Psoas muscle (tissue), 7 donors: ENCODE measurements at regions not wholly inside any gene's neighbourhood (a gene's known extent, or its start where the extent isn't known, plus 50 kb on each side); places are given as distances from the start of the nearest gene placed in this dataset.

Source experiments
- ATAC-seq, 4 donors: fragments of 200-7000 bp; cut with Tn5 transposase; one replicate each; pipeline ENCODE4 v1.9.1; 2020; ENCODE audit warnings: moderate library complexity in 3 of 4, mild to moderate bottlenecking in 2 of 4
- DNase-seq, 2 donors: peaks; one replicate each; pipeline ENCODE4 v3.0.0-alpha.2; 2020
- H3K27ac ChIP-seq: fragments of 200-600 bp; one replicate; pipeline ENCODE4 v1.8.0; 2022
- H3K27me3 ChIP-seq, 3 donors: fragments of 200-600 bp in 1 of 3; one replicate each; pipeline versions ENCODE4 v1.6.1 to v1.8.0; 2013 to 2022; ENCODE audit warnings: low read length in 2 of 3, mild to moderate bottlenecking in 2 of 3, moderate library complexity in 1 of 3; ENCODE audit not compliant: insufficient read depth in 3 of 3
- H3K36me3 ChIP-seq, 2 donors: fragments of 200-600 bp in 1 of 2; one replicate each; pipeline versions ENCODE4 v1.6.1 to v1.8.0; 2013 to 2022; ENCODE audit warnings: low read depth in 1 of 2, mild to moderate bottlenecking in 1 of 2, moderate library complexity in 1 of 2; ENCODE audit not compliant: insufficient read depth in 1 of 2
- H3K4me1 ChIP-seq: fragments of 200-600 bp; one replicate; pipeline ENCODE4 v1.8.0; 2022
- H3K4me3 ChIP-seq: fragments of 200-600 bp; one replicate; pipeline ENCODE4 v1.8.0; 2022; ENCODE audit warnings: mild to moderate bottlenecking
- H3K9me3 ChIP-seq: fragments of 200-600 bp; one replicate; pipeline ENCODE4 v1.8.0; 2022
- CTCF ChIP-seq: fragments of 200-600 bp; IDR thresholded peaks from one replicate; pipeline ENCODE4 v1.8.0; 2022; ENCODE audit warnings: antibody characterized with exemption
- WGBS, 3 donors: extraction: QIAGEN DNeasy Blood & Tissue Kit; methylation state at CpG; one replicate each; pipeline versions ENCODE4 v1.1.6 to v1.1.7; 2013; 5-methylcytosine and 5-hydroxymethylcytosine counted together
- intact Hi-C, 2 donors: fragments of 100-400 bp; cut with DNase I; formaldehyde crosslinking; loops; one replicate each; pipeline versions ENCODE4 v1.11.0 to v1.14.2; 2022
- donor health status: healthy with polysubstance abuse.
- donor health status: DM: no; HTN: no; CAD: no; lungs with moderate emphysema.
- donor health status: Bipolar disorder and iron deficiency.
- donor health status: healthy.
- donor health status: DM: yes; HTN: yes; CAD: no.
- donor health status: DM: no; HTN: no; CAD: no.
- donor health status: DM: yes; HTN: yes; CAD: no.

DNA sequence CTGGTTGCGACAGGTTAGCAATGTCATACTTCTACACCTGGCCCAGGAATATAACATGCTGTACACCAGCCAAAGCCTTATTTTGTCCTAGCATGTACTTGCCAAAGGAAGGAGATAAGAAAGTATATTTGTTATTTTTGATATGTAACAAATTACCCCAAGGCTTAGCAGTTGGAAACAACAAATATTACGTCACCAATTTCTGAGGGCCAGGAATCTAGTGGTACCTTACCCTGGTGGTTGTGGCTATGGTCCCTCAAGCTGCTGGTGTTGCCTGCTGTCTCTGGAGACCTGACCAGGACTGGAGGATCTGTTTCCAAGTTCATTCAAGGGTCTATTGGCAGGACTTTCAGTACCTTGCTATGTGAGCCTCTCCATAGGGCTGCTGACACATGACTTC lies 135.5 kb upstream of the BANK1 start:
- no peak for DNase-seq
- WGBS, 3 donors, result 67 to 97% (median 87%) methylated on average over 2 of the region's 2 CpGs

DNA sequence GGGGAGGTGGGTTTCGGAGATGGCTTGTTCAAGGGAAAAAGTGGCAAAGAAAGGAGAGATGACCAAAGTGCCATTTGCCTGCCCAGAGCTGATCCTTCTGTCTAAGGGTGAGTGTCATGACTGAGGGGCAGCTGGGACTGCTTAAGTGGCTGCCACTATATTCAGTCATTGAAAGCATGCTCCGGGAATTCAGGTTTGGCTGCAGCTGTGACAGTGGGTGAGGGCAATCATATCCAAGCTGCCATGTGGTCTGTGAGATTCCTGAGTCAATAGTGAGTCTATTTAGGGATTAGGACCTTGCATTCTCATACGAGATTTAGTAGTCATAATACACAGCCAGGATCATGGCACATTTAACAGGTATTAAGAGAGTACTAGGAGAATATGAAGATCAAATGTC lies 138.8 kb upstream of the BANK1 start:
- TF ChIP-seq CTCF, result no peak
- Histone ChIP-seq H3K27me3 (no peaks in the 10 kb centered on the region), H3K27ac (peak overlapping the region; percentile 65), H3K36me3 (no peaks in the 10 kb centered on the region), H3K9me3 (no peaks in the 10 kb centered on the region), H3K4me3 (no peak overlapping the region), H3K4me1 (peaks cover 3% of the 10 kb centered on the region)
- DNase-seq (peak; percentile 20 to 65), ATAC-seq (peak; percentile 98 to 99 (median 99))
- intact Hi-C loops, result loop anchor here in 1 of 2 donors (2.0 kb wide), 1 partner anchor 461 kb away; no protein-coding TSS in a partner anchor
- 22 to 51% (median 25%) methylated on average over 3 of the region's 3 CpGs for WGBS, 3 donors

More for the DNA sequence above, 135.5 kb upstream of the BANK1 start:
- Histone ChIP-seq H3K4me3 (no peak overlapping the region), H3K9me3 (no peaks in the 10 kb centered on the region), H3K27me3 (no peaks in the 10 kb centered on the region), H3K36me3 (no peaks in the 10 kb centered on the region), H3K4me1 (peaks cover 3% of the 10 kb centered on the region), H3K27ac (no peak overlapping the region)
- intact Hi-C loops, result no loop called here
- TF ChIP-seq CTCF, result no peak
- no peak for ATAC-seq

GRCh38 chr4:101649790-101650515 lies 140.6 kb upstream of the BANK1 start:
- H3K4me1 ChIP-seq, result peaks cover 3% of the 10 kb centered on the region
- no peaks in the 10 kb centered on the region for H3K36me3 ChIP-seq
- no peaks in the 10 kb centered on the region for H3K9me3 ChIP-seq
- DNase-seq (no peak), ATAC-seq (peak in 1 of 4 donors; percentile 61)
- H3K4me3 ChIP-seq, result no peak overlapping the region
- intact Hi-C loops, result loop anchor here in 1 of 2 donors (2.0 kb wide), 1 partner anchor 459 kb away; no protein-coding TSS in a partner anchor
- TF ChIP-seq CTCF, result no peak
- H3K27ac ChIP-seq, result peak overlapping the region; percentile 19
- no peaks in the 10 kb centered on the region for H3K27me3 ChIP-seq
- WGBS, 3 donors, result 67 to 79% (median 67%) methylated on average over 3 of the region's 3 CpGs

DNA sequence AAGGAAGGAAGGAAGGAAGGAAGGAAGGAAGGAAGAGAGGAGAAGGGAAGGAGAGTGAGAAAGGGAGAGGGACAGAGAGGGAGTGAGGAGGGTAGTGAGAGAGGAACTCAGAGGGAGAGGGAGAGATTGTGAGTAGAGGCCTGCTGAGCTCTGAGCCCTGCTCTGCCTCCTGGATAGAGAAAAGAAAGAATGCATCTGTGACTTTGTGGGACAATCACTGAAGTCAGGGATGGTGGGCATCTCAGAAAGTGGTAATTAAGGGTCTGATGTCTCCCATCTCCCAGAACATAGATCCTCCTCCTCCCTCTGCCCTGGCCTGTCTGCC lies 142.9 kb upstream of the BANK1 start:
- intact Hi-C loops, result no loop called here
- Histone ChIP-seq H3K4me1 (no peaks in the 10 kb centered on the region), H3K9me3 (no peaks in the 10 kb centered on the region), H3K4me3 (no peak overlapping the region), H3K27me3 (no peaks in the 10 kb centered on the region), H3K36me3 (no peaks in the 10 kb centered on the region), H3K27ac (no peak overlapping the region)
- no peak for TF ChIP-seq CTCF
- DNase-seq, result no peak
- ATAC-seq, result no peak

DNA sequence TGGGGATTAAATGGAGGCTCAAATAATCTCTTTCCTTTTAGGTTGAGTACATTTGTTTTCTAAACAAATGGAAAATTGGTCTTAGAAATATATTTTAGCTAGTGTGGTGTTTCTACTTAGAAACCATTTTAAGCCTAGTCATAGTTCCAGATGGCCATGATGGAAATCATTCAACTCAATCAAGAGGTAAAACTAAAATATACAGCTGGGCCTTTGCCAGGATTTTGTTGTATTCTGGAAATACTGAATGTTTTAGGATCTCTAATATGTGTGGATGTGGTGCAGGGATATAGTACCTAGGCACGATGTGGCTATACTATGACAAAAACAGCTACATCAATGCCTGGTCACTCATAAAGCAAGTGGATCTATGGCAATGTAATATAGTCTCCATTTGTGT lies 146.0 kb upstream of the BANK1 start:
- H3K27me3 ChIP-seq, result no peaks in the 10 kb centered on the region
- intact Hi-C loops, result no loop called here
- no peaks in the 10 kb centered on the region for H3K4me1 ChIP-seq
- H3K36me3 ChIP-seq, result no peaks in the 10 kb centered on the region
- ATAC-seq, result no peak
- H3K27ac ChIP-seq, result no peak overlapping the region
- no peak for DNase-seq
- no peak for TF ChIP-seq CTCF
- H3K9me3 ChIP-seq, result no peaks in the 10 kb centered on the region
- H3K4me3 ChIP-seq, result no peak overlapping the region
- WGBS, 3 donors, result 97% methylated on average over 1 of the region's 1 CpG
